Fibroblast of villous mesenchyme (primary cell): ENCODE measurements at regions not wholly inside any gene's neighbourhood (a gene's known extent, or its start where the extent isn't known, plus 50 kb on each side); places are given as distances from the start of the nearest gene placed in this dataset.

Source experiments
- DNase-seq: peaks from one replicate; pipeline ENCODE4 v3.0.0-alpha.2; 2010; ENCODE audit warnings: low read depth
- H3K4me3 ChIP-seq: 2 replicates; pipeline ENCODE4 v1.5.1; 2011; ENCODE audit warnings: low read depth, mild to moderate bottlenecking, low read length
- CTCF ChIP-seq: IDR thresholded peaks from 2 replicates; pipeline ENCODE4 v1.5.1; 2012; ENCODE audit warnings: low read depth, mild to moderate bottlenecking, low read length; ENCODE audit not compliant: insufficient read depth

GRCh38 chr6:15926256-15926655 is 202.6 kb upstream of the MYLIP start:
- no peak overlapping the region for H3K4me3 ChIP-seq
- no peak for DNase-seq
- no peak for TF ChIP-seq CTCF

- no peak for DNase-seq
- no peak overlapping the region for H3K4me3 ChIP-seq
- no peak for TF ChIP-seq CTCF
Observed at GRCh38 chr6:15924893-15925292, 204.0 kb upstream of the MYLIP start.

- TF ChIP-seq CTCF, result no peak
- peak; percentile 94 for DNase-seq
- H3K4me3 ChIP-seq, result no peak overlapping the region
Observed at GRCh38 chr6:15922510-15923250, 206.2 kb upstream of the MYLIP start.

- peak; percentile 81 for DNase-seq
Observed at GRCh38 chr6:15921243-15921642, 207.6 kb upstream of the MYLIP start.

GRCh38 chr6:15916581-15916980 is 212.3 kb upstream of the MYLIP start:
- no peak for DNase-seq
- H3K4me3 ChIP-seq, result no peak overlapping the region
- TF ChIP-seq CTCF, result no peak

More at GRCh38 chr6:15921243-15921642, 207.6 kb upstream of the MYLIP start:
- no peak for TF ChIP-seq CTCF
- no peak overlapping the region for H3K4me3 ChIP-seq

GRCh38 chr6:15915508-15916178 is 213.2 kb upstream of the MYLIP start:
- TF ChIP-seq CTCF, result no peak
- no peak for DNase-seq
- no peak overlapping the region for H3K4me3 ChIP-seq

- no peak for TF ChIP-seq CTCF
Observed at GRCh38 chr6:15914553-15914952, 214.3 kb upstream of the MYLIP start.

More at GRCh38 chr6:15914553-15914952, 214.3 kb upstream of the MYLIP start:
- no peak overlapping the region for H3K4me3 ChIP-seq
- no peak for DNase-seq
